NOMO-1 (cell line): ENCODE measurements at regions not wholly inside any gene's neighbourhood (a gene's known extent, or its start where the extent isn't known, plus 50 kb on each side); places are given as distances from the start of the nearest gene placed in this dataset.

Experiments used
- DNase-seq, 2 experiments: peaks; one replicate each; lab custom pipeline; 2025; ENCODE audit not compliant: unreplicated experiment in 2 of 2; lab: John Stamatoyannopoulos, UW

DNA sequence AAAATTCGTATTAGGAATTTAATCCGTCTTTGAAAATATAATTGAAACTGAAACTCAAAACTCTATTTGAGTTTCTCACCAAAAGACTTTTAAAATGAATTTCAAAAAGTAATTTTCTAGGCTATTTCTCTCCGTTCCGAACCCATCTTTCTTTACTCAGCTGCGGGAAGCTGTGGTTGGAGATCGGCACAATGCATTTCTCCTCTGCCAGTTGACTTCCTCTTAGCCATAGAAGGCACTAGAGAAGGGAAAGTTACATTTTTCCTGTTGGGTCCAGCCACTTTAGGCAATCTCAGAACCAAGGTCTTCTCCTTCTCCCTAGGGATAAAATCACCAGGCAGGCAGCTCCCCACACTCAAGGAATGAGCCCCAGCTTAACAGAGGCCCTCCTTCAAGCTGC is 133.6 kb upstream of the COL1A2 start:
- DNase-seq = peak; percentile 6 to 32

DNA sequence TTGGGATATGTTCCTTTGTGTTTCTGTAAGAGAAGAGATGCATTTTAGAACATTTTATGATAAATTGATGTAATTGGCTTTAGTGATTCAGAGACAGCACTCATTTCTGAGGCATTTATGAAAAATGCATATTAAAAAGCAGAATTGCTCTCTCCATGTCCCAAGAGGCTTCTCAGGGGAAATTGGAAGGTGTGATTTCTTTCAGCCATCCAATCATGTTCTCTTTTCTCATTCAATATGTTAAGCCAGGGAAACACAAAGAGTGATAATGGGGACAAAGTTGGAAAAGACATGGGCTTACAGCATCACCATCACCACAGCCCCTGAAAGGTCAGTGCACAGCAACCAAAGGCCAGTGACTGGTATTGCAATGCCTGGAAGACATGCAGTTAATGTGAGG is 129.9 kb upstream of the COL1A2 start:
- no peak for DNase-seq

DNA sequence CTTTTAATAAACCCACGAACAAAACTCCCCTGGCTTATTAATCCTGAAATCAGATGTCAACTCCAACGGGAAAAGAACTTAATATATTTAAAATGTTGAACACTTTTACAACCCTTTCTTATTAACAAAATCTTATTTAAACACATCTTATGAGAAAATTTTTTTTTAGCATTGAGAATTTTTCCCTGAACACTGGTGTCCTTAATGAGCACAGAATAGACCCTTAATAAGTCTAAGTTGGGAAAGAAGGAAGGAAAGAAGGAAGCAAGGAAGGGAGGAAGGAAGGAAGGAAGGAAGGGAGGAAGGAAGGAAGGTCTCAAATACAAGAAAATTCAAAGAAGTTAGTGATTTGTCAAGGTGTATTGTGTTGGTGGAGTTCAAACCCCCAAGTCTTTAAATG is 129.2 kb upstream of the COL1A2 start:
- no peak for DNase-seq

DNA sequence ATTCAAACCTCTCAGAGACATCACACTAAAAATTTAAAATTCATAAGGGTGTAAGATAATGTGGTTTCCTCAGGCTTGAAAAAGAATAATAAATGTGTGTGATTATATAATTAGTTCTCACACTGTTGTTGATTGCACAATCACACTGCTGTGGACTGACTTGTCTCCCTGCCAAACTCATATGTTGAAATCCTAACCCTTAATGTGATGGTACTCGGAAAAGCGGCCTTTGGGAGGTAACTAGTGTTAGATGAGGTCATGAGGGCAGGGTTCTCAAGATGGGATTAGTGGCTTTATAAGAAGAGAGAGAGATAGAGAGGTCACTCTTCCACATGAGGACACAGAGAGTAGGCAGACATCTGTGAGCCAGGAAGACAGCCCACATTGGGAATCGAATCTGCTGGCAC is 128.5 kb upstream of the COL1A2 start:
- peak; percentile 14 to 47 for DNase-seq

DNA sequence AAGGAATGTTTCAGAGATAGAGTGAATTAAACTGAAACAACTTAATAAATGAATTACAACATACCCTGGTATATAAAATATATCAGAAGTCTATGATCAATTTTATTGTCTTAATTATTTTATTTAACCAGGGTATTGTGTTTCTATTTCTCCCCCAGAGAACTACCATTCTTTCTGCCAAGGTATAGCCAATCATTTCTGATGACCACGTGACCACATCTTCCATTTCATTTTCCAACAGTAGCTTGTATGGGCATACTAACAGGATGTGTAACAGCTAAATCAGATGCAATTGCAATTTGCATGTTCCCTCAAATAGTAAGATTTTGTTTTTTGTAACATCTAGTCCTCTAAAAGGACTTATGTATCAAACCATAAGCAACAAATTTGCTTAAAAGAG is 123.9 kb upstream of the COL1A2 start:
- no peak for DNase-seq

DNA sequence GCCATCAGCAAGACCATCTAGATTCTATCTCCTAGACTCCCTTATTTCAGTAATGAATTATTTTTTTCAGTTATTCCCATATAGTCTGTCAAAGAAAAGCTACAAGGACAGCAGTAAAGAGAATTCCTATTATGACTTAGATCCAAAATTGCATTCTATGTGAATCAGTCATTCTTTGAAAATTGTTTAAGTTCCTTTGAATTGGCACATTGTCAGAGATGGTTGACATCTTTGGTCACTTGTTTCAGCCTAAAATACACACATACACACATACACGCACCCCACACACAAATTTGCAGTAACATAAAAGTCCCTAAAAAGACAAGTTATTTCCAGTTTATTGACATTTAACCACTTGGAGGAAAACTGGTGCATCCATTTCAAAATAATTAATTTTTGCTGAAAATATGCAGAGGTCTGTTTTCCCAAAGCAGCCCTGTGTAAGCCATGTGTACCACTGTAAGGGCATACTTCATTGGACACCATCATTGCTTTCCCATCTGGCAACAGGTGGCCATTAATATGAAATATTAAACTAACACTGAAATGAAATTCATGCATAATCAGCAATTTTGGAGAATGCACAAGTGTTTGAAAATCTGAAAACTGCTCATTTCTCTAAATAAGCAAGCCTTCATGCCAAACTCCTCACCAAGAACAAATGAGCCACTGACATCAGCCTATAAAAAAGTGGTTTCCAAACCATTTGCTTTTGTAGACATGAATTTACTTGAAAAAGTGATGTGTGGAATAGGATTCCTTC is 121.7 kb upstream of the COL1A2 start:
- no peak for DNase-seq

DNA sequence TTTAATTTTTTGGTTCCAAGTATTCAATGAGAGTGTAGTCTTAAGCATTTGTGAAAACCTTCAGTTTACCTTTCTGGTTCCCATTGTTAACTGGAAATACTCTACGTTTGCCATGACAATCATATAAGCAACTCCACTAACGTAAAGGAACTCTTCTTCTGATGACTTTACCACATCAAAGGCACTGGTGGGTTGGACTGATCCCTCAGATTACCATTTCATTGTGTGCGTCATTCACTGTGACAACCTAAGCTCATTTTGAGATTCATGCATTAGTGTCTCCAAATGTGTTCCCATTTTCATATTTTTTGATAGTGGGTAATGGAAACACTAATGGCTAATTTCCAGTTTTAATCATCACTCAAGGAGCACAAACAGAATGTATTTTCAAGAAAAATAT is 119.9 kb upstream of the COL1A2 start:
- DNase-seq = no peak

DNA sequence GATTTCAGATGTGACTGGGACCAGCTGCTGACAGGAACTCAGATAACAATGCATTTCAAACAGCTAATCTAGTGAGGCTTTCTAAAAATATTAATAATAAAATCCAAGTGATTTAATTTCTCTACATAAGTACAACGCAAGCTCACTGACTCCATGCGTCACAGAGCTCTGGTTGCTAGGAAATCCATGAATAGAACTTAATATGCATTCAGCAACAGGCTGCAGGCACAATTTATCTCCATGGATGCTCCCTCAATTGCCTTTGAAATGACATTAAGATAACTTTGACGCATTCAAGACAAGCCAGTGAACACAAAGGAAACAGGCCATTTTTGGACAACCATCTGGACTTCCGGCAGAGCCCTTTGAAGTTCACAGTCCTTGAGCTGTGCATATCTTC is 118.7 kb upstream of the COL1A2 start:
- DNase-seq = no peak

DNA sequence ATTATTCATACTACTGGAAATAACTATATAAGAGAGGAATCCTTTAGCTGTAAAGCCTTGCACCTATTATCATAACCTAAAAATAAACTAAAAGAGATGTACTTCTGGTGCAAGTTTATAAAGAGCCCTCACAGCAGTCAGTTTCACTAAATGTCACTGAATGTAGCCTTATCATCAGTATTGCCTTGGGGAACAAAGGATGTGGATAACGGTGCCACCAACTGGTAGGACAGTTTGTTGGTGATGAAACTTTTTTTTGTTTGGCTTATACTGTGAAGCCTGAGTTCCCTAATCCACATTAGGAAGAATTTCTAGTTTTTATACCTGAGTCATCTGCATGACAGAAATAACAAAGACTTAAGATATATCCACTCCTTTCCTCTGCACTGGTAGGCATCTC is 117.9 kb upstream of the COL1A2 start:
- peak in 1 of 2 experiments; percentile 40 for DNase-seq

DNA sequence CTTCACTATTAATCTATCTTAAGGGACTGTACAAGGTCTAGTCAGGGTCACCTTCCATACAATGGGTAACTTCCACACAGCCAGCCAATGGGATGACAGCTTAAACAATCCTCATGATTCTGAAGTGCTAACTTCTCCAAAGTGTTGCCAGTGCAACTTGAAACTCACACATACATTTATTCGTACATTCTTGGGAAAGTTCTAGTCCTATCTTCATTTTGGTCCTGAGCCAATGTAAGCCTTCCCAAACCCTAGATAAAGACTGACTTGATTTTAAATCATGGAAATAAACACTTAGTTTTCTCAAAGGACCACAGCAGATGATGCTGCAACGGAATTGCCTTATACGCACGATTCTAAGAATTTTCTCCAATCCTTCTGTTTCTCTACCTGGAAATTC is 117.5 kb upstream of the COL1A2 start:
- DNase-seq = no peak

DNA sequence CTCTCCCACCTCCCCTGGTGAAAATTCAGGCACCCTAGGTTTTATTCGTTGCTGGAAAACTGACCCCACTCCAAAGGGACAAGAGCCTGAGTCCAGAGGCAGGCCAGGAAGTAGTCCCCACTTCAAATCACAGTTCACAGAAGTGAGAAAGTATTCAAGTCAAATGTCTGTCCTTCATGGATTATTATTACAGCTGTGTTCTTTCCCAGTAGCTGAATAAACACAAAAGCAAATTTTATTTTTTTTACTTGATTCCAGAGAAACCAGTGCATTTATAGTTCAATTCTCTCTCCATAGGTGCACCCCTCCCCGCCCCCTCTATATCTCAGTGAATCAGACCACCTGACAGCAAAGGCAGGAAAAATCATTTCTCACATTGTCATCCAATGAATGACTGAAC is 113.8 kb upstream of the COL1A2 start:
- no peak for DNase-seq

DNA sequence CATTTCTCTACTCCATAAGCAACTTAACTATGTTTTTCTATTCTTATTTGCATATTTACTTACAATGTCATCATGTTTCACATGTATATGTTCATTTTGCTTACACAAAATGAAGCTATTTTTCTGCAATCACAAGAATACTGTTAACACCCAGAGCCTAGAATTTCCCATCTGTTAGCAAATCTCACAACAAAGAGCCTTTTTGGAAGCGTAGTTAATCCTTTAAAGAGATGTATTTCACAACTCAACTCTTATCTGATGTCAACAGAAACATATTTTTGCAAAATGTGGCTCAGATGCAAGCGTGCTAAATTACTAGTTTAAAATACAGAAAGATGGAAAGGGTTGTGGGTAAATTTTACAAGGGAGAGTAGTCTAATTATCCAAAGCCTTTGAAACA is 110.6 kb upstream of the COL1A2 start:
- no peak for DNase-seq

DNA sequence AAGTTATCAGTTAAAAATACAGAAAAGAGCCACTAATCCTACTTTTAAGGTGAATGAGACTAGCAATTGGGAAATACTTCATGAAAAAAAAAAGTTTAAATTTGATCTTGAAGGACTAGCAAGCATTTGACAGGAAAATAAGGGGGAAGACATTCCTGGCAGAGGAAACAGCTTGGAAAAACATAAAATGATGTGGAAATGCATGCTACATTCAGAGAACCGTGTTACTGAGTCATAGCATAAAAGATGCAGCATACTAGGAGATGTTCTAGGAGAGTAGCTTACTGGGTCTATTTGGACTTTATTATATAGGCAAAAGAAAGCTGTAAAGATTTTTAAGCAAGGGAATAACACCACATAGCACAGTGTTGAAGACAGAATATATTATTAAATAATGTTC is 108.6 kb upstream of the COL1A2 start:
- DNase-seq = no peak

DNA sequence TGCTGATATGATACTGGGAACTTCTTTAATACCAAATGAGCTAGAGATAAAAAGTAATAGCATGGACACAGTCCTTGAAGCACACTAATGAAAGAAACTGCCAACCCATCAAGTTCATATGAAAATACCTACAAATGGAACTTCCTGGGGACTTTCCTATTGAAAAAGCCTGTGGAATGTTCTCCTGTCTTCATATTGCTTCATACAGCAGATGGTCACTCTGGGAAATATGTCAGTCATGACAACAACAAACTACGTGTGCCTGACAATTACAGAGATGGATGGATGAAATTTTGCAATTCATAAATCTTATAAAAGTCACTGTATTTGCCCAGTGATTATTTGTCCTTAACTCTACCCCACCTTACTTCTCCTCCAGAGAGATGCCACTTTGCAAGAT is 106.6 kb upstream of the COL1A2 start:
- DNase-seq = no peak

DNA sequence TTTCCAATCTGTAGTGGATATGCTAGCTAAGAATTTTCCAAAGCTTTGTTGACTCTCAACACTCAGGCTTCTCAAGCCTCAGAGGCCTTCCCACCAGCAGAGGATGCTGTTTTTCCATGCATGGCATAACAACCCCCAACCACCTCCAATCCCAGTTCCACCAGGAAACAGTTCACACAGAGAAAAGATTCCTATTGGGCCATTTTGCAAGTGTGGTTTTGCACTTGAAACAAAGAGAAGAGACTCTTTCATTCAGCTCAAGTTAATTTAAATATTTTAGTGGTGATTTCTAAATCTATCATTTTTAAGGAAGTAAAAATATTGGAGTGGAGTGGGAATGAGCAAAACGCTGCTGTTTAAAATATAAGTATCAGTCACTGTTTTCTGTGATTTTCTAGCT is 105.6 kb upstream of the COL1A2 start:
- DNase-seq = no peak

DNA sequence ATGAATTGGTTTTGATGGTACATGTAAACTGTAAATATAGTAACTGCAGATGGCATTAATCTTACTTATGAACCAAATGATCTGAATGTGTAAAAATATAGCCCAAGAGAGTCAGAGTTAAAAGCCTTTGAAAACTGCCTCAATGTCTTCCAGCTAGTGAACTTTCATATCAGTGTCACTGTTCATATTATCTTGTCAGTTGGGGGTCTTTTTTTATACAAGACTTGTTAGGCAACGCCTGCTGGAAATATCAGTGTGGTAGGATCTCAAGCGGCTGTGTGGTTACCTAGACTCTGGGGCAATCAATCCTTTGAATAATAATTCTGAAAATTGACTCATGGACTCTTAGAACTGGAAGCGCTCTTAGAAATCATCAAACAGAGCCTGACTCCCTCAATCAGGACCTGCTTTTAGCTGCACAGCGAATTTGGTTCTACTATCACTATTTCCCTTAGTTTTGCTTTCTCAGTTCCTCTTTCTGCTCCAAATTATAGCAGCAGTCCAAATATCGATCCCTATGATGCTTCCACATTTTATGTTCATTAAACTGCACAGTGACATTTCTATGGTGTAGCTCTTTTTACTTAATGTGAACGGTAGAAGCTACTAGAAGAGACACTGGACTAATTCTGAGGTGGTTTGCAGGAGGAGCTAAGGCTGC is 100.1 kb upstream of the COL1A2 start:
- DNase-seq = peak; percentile 65 to 93

DNA sequence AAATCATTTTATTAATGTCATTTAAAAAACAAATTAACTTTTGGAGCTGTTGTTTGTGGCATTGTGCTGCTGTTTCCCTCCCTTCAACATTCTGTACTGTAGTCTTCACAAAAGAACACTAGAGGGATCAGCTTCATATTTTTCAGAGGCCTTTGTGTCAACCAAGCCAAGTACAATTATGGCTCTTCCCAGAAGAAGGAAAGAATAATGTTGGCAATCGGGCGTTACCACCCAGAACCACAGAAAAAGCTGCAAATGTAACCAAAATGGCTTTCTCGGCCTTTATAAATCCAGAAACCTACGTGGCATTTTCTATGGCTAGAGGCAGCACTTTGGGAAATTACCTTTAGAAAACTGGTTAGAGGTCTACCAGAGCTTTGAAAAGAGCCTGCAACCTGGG is 98.8 kb upstream of the COL1A2 start:
- no peak for DNase-seq

DNA sequence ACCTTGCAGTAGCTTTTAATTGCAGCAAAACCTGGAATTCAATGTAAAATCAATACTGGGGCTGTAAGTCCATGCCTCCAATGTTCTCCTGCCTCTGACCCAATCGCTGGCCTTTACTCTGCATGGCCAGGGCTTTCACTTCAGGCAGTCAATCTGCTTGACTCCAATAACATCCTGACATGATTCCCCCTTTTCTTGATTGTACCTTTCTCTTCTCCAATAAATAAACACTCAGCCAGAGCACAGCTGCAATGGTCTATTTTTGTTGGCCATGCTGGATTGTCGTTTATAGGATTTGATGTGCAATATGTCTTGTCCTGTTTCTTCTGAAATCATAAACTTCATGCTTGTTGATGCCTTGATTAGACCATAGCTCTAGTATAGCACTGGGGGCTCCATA is 97.8 kb upstream of the COL1A2 start:
- DNase-seq = no peak

DNA sequence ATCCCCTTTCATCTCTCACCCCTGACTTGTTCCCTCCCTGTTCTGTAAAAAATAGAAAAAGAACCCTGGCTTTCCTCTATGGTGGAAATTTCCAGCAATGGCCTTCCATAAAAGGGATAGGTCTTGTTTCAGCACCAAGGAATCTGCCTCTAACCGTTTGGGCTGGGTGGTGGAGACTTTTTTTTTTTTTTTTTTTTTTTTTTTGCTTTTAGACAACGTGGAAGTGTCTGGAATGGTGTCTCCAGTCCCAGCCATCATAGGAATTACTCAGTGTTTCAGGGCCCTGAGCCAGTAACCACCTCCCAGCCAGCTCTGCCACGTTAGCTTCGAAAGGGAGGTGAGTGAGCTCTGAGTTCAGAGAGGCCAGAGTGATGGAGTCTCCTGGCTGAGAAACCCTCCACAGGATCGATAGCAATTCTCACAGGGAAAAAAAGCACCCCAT is 97.3 kb upstream of the COL1A2 start:
- no peak for DNase-seq

DNA sequence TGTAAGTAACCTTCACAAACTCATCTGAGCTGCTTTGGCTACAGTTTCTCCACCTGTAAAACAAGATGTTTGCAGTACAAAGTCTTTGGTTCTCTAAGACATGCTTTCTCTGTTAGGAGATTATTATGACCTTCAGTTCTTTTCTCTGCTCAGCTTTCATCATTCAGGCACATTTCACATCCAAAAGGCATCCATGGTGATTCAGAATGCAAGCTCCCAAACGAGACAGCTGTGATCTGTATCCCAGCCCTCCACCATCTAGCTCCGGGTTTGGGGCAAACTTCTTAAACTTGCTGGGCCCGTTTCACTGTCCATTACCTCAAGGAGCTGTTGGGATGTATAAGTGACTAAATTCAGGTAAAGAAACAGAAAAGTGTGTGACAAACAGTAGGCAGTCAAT is 95.8 kb upstream of the COL1A2 start:
- no peak for DNase-seq

DNA sequence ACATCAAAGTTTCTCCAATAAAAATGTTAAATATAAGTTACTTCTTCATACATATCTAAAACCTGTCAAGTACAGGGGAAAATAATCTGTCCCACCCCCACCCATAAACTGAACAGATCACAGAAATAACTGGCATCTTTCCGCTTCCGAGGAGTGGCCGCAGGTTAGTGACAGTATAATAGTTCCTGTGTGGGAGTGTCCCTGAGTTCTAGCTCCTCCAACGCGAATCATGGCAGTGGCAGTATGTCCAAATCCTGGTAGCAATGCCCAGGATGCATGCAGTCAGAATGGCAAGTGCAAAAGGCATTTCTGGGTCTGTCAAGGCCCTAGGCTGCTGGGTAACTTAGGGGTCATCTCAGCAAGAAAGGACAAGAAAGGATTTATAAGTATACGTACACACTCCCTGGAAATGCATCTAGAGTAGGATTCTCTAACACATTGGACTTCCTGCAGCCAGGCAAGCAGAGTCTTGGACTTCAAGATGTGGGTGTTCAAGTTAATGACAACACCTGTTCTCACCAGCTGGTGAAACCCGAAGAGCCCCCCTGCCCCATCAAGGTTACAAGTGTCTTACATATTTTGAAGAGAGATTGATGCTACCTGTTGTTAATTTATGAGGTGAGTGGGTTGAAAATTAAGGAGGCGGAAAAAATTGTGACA is 94.4 kb upstream of the COL1A2 start:
- DNase-seq = no peak

DNA sequence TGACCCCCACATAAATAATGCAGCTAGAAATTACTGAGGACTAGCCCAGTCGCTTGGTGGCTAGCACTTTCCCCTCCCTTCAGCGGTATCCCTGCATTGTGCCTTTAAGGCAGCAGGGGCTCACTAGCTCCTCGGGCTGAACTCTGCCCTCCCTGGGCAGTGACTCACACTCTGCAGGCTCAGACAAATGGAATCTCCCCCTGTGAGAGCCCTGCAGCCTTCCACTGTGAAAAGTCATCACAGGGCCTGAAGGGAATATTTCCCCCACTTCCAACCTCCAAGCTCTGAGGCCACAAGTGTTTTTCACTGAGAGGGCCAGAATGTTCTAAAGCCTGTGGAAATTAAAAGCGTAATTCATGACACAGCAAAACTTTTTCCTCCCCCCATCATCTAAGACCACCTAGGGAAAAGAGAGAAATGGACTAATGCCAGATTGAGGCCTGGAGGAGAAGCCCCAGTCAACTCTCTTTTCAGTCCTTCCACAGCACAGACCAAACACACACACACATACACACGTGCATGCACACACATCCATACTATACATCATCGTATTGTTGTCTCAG is 93.6 kb upstream of the COL1A2 start:
- no peak for DNase-seq
